HG03442 (cell line): ENCODE measurements at regions not wholly inside any gene's neighbourhood (a gene's known extent, or its start where the extent isn't known, plus 50 kb on each side); places are given as distances from the start of the nearest gene placed in this dataset.

ENCODE experiments used
- ATAC-seq: cut with Tn5 transposase; IDR thresholded peaks from one replicate; pipeline ENCODE4 v1.9.1; 2021; ENCODE audit warnings: mild to moderate bottlenecking, moderate library complexity; ENCODE audit not compliant: unreplicated experiment

- ATAC-seq: no peak
Measured at GRCh38 chr1:83006271-83006670, 992.7 kb downstream of the TTLL7 start.

- ATAC-seq: no peak
Measured at GRCh38 chr1:83000286-83000685, 998.6 kb downstream of the TTLL7 start.

GRCh38 chr1:82995951-82996350 is 1003.0 kb downstream of the TTLL7 start:
- no peak for ATAC-seq

- no peak for ATAC-seq
Measured at GRCh38 chr1:82994616-82995263, 1004.2 kb downstream of the TTLL7 start.

GRCh38 chr1:82991569-82991968 is 1007.4 kb downstream of the TTLL7 start:
- ATAC-seq: no peak

- ATAC-seq: peak; percentile 100
Measured at GRCh38 chr1:82979593-82980236, 1019.2 kb downstream of the TTLL7 start.

- no peak for ATAC-seq
Measured at GRCh38 chr1:82978461-82979324, 1020.2 kb downstream of the TTLL7 start.

- ATAC-seq: no peak
Measured at GRCh38 chr1:82972841-82973553, 1025.9 kb downstream of the TTLL7 start.

GRCh38 chr1:82969340-82969739 is 1029.6 kb downstream of the TTLL7 start:
- no peak for ATAC-seq

- no peak for ATAC-seq
Measured at GRCh38 chr1:82962658-82963057, 1036.3 kb downstream of the TTLL7 start.

- no peak for ATAC-seq
Measured at GRCh38 chr1:82950606-82951200, 1048.2 kb downstream of the TTLL7 start.

GRCh38 chr1:82948386-82948785 is 1050.5 kb downstream of the TTLL7 start:
- ATAC-seq: no peak

GRCh38 chr1:82947278-82947677 is 1051.7 kb downstream of the TTLL7 start:
- no peak for ATAC-seq

GRCh38 chr1:82946096-82946605 is 1052.8 kb downstream of the TTLL7 start:
- ATAC-seq: no peak

- no peak for ATAC-seq
Measured at GRCh38 chr1:82944822-82945221, 1054.1 kb downstream of the TTLL7 start.

GRCh38 chr1:82934074-82934473 is 1064.9 kb downstream of the TTLL7 start:
- no peak for ATAC-seq

- no peak for ATAC-seq
Measured at GRCh38 chr1:82932727-82933126, 1066.2 kb downstream of the TTLL7 start.

- ATAC-seq: no peak
Measured at GRCh38 chr1:82932207-82932606, 1066.7 kb downstream of the TTLL7 start.

GRCh38 chr1:82931006-82931405 is 1067.9 kb downstream of the TTLL7 start:
- no peak for ATAC-seq

GRCh38 chr1:82927753-82928152 is 1071.2 kb downstream of the TTLL7 start:
- no peak for ATAC-seq

GRCh38 chr1:82924666-82925065 is 1074.3 kb downstream of the TTLL7 start:
- ATAC-seq: no peak
